Common myeloid progenitor, CD34-positive (primary cell): ENCODE measurements at regions not wholly inside any gene's neighbourhood (a gene's known extent, or its start where the extent isn't known, plus 50 kb on each side); places are given as distances from the start of the nearest gene placed in this dataset.

Experiments
- CTCF ChIA-PET: fragments of 350-600 bp; sonication (Branson Sonifier 250); formaldehyde crosslinking; loops from one replicate; lab custom pipeline; 2021; ENCODE audit warnings: antibody characterized with exemption; lab: Charles Lee
- POLR2A ChIA-PET: fragments of 350-600 bp; sonication (Branson Sonifier 250); formaldehyde crosslinking; loops from one replicate; lab custom pipeline; 2021; ENCODE audit warnings: antibody characterized with exemption; lab: Charles Lee
- DNase-seq, 3 donors: peaks; one replicate each; pipeline versions ENCODE4 v3.0.0 to v3.0.0-alpha.2; 2013
- H3K27ac ChIP-seq, 2 experiments: 1 replicate in 1 of 2; 2 replicates in 1 of 2; pipeline ENCODE4 v1.7.0; 2013; ENCODE audit warnings: inconsistent platforms in 2 of 2, low read length in 2 of 2, mild to moderate bottlenecking in 2 of 2, low read depth in 1 of 2, moderate library complexity in 1 of 2; ENCODE audit not compliant: severe bottlenecking in 2 of 2, insufficient read depth in 1 of 2, poor library complexity in 1 of 2
- H3K27me3 ChIP-seq, 5 experiments: replicated peaks in 2 of 5; 1 replicate in 3 of 5; 2 replicates in 2 of 5; pipeline versions ENCODE4 v1.6.1 to v1.7.0; 2013; ENCODE audit warnings: low read length in 4 of 5, mild to moderate bottlenecking in 2 of 5, moderate library complexity in 2 of 5, inconsistent platforms in 1 of 5; ENCODE audit not compliant: insufficient read depth in 5 of 5, control insufficient read depth in 4 of 5
- H3K36me3 ChIP-seq, 4 experiments: 1 replicate in 2 of 4; 2 replicates in 2 of 4; pipeline versions ENCODE4 v1.6.1 to v1.7.0; 2013; ENCODE audit warnings: low read length in 3 of 4, control low read depth in 1 of 4, mild to moderate bottlenecking in 1 of 4; ENCODE audit not compliant: control insufficient read depth in 4 of 4, insufficient read depth in 4 of 4
- H3K4me1 ChIP-seq, 4 experiments: 1 replicate in 3 of 4; 2 replicates in 1 of 4; pipeline versions ENCODE4 v1.6.1 to v1.7.1; 2013; ENCODE audit warnings: low read length in 3 of 4, mild to moderate bottlenecking in 3 of 4, control low read depth in 1 of 4, inconsistent platforms in 1 of 4, moderate library complexity in 1 of 4; ENCODE audit not compliant: control insufficient read depth in 4 of 4, insufficient read depth in 4 of 4; ENCODE audit errors: control extremely low read depth in 1 of 4
- H3K4me3 ChIP-seq, 7 experiments: 1 replicate in 4 of 7; 2 replicates in 3 of 7; pipeline versions ENCODE4 v1.5.1 to v1.7.0; 2013; ENCODE audit warnings: mild to moderate bottlenecking in 7 of 7, low read length in 6 of 7, moderate library complexity in 6 of 7, inconsistent platforms in 2 of 7, low read depth in 2 of 7, control low read depth in 1 of 7; ENCODE audit not compliant: insufficient read depth in 4 of 7, control insufficient read depth in 1 of 7; ENCODE audit errors: extremely low read depth in 1 of 7
- H3K9me3 ChIP-seq, 5 experiments: 1 replicate in 4 of 5; 2 replicates in 1 of 5; pipeline versions ENCODE4 v1.6.1 to v1.7.1; 2013; ENCODE audit warnings: low read length in 4 of 5, mild to moderate bottlenecking in 2 of 5, inconsistent platforms in 1 of 5, low read depth in 1 of 5, moderate library complexity in 1 of 5; ENCODE audit not compliant: control insufficient read depth in 4 of 5, insufficient read depth in 2 of 5; ENCODE audit errors: control extremely low read depth in 1 of 5
- WGBS: methylation state at CpG from one replicate; pipeline ENCODE4 v1.1.5; 2013; ENCODE audit not compliant: insufficient coverage; 5-methylcytosine and 5-hydroxymethylcytosine counted together

DNA sequence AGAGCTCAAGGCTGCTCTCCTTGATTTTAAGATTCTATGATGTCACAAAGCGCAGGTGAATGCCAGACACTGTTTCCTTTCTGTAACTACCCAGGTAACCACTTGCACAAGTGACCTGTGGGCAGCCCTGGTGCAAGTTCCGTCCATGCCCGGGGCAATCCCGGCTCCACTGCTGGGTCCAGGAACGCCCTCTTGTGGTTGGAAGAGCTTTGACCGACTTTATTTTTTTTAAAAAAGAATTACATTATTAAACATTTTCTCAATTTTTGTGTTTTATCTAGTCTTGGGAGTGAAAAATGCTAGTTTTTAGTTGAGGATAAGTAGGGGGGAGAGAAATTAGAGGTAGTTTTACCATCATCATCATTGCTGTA lies 695.2 kb downstream of the QKI start:
- peaks cover 0 to 3% (median 0%) of the 10 kb centered on the region in 5 experiments for H3K9me3 ChIP-seq
- H3K36me3 ChIP-seq = no peaks in the 10 kb centered on the region
- ChIA-PET CTCF (interaction anchor here (0.6 to 1.9 kb wide), 9 partner anchors 11 to 698 kb away, joined by 3 to 7 read pairs (median 4); no protein-coding TSS in a partner anchor), POLR2A (interaction anchor here (0.7 kb wide), 1 partner anchor 442 kb away, joined by 3 read pairs; no protein-coding TSS in a partner anchor)
- H3K27me3 ChIP-seq = peaks cover 0 to 5% (median 0%) of the 10 kb centered on the region in 5 experiments
- peak in 2 of 3 donors; percentile 26 to 30 for DNase-seq
- peak overlapping the region in 3 of 7 experiments; percentile 28 to 71 (median 30) for H3K4me3 ChIP-seq
- peaks cover 0 to 17% (median 14%) of the 10 kb centered on the region in 4 experiments for H3K4me1 ChIP-seq
- no peak overlapping the region for H3K27ac ChIP-seq
- 36% methylated on average over 3 of the region's 6 CpGs for WGBS

DNA sequence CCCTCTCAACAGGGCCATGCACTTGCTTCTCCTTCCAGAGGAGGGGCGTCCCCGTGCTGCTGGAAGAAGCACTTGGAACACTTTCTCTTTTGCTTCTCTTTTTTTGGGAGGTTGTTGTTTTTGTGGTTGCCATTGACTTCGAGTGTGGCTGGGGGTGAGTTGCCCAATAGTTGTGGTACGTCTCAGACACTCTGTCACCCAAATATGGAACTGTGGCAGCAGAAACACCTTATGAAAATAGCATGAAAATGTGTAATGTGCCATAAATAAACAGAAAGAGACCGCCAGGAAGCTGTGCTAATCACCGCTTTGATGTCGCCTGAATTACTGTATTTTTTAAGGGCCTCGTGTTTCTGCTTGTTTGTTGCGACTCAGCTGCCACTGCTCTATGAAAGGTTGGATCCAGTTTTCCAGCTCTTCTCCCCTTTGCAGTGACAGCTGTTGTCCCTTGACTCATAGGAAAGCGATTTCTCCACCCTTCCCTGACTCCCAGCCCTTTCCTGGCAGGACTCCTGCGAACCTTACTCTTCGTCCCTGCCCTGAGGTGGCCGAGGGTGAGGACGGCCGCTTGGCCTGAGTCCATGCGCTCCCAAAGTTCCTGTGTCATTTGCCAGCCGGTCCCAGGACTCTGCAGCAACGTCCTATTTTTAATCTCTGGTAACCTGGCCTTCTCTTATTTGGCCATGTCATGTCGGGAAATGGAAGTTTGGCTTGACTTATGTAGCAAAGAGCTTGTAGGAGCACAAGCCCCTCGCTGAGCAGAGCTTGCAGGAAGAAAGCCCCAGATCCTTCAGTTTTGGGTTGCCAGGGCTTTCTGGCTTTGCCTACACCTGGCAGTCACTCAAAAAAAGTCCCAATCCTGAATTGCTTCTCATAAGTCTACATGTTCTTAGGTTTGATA lies 694.6 kb downstream of the QKI start:
- POLR2A ChIA-PET = interaction anchor here (0.7 kb wide), 1 partner anchor 441 kb away, joined by 3 read pairs; no protein-coding TSS in a partner anchor
- peaks cover 0 to 17% (median 14%) of the 10 kb centered on the region in 4 experiments for H3K4me1 ChIP-seq
- 28% methylated on average over 15 of the region's 20 CpGs for WGBS
- CTCF ChIA-PET = interaction anchor here (0.6 to 1.9 kb wide), 9 partner anchors 10 to 697 kb away, joined by 3 to 7 read pairs (median 4); no protein-coding TSS in a partner anchor
- peak; percentile 90 to 98 (median 97) for DNase-seq
- no peaks in the 10 kb centered on the region for H3K36me3 ChIP-seq
- H3K4me3 ChIP-seq = peak overlapping the region in 4 of 7 experiments; percentile 11 to 71 (median 29)
- no peak overlapping the region for H3K27ac ChIP-seq
- peaks cover 0 to 5% (median 0%) of the 10 kb centered on the region in 5 experiments for H3K27me3 ChIP-seq
- H3K9me3 ChIP-seq = peaks cover 0 to 3% (median 0%) of the 10 kb centered on the region in 5 experiments

DNA sequence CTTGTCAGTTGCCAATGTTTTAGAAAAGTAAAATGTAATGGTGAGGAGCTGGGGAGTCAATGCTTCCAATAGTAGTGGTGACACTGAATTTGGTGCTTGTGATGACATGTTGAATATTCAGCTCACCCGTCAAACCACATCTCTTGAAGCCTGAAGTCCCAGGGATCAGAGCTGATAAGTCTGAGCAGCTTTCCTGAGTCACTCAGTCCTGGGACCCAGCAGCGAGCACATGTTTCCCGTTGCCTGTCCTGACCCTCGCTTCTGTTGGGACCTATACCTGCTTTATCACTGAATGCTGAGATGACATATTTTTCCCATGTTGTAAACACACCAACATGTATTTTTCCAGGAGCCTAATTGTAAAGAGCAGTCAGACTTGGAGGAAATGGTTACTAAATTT lies 693.6 kb downstream of the QKI start:
- ChIA-PET CTCF (no interaction called here), POLR2A (no interaction called here)
- Histone ChIP-seq H3K36me3 (no peaks in the 10 kb centered on the region), H3K4me1 (peaks cover 0 to 17% (median 14%) of the 10 kb centered on the region in 4 experiments), H3K4me3 (no peak overlapping the region), H3K27ac (no peak overlapping the region), H3K27me3 (peaks cover 0 to 5% (median 0%) of the 10 kb centered on the region in 5 experiments), H3K9me3 (no peaks in the 10 kb centered on the region)
- 46% methylated on average over 4 of the region's 4 CpGs for WGBS
- DNase-seq = no peak

DNA sequence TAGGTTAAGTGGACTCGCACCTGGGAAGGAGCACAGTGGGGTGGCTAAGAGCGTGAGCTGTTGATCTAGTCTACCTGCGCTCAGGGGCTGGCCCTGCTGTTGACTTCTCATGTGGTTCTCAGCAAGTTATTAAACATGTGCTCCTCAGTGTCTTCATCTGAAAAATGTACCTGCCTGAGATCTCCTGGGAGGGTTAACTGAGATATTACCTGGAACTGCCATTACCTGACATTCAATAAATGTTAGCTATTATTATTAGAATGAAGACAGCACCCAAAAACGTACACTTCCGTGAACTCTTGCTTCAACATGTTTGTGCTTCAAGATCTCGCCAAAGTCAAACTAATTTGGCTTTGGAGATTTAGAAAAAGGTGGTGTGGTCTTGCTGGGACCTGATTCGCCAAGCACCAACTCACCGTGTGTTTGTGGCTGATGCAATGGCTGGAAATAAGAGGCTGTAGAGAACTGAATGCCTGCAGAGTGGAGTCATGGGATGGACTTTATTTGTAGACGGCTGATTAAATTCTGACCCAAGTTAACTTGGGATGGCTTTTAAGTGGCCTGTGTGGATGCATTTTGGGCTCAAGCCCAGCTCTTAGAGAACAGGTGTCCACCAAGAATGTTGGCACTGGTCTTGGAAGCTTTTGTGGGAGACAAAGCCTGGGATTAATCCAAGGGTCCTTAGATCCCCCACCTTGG lies 692.9 kb downstream of the QKI start:
- H3K27ac ChIP-seq = no peak overlapping the region

DNA sequence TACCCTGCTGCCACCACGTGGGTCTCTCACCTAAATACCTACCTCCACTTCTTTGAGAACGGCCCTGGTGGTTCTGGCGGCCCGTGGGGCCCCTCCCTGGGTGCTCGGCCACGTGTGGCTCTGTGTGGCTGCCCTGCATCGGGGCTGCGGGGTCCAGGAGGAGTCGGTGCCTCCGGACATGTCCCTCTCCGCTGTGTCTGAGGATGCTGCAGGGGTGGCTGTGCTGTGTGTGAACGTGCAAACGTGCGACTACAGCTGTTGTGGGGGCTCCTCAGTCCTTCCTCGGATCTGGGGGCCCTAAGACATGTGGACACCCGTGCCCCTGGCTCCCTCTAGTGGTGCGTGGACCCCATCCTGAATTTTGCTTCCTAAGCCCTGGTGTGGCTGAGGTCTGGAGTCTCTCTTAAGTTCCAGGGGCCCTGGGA lies 691.8 kb downstream of the QKI start:
- CTCF ChIA-PET = interaction anchor here (0.6 to 1.0 kb wide), 3 partner anchors 8 to 105 kb away, joined by 3 read pairs; no protein-coding TSS in a partner anchor

More for the DNA sequence above, 692.9 kb downstream of the QKI start:
- Histone ChIP-seq H3K9me3 (no peaks in the 10 kb centered on the region), H3K36me3 (no peaks in the 10 kb centered on the region), H3K27me3 (peaks cover 0 to 5% (median 0%) of the 10 kb centered on the region in 5 experiments), H3K4me3 (no peak overlapping the region), H3K4me1 (peaks cover 0 to 17% (median 14%) of the 10 kb centered on the region in 4 experiments)
- DNase-seq = no peak
- ChIA-PET POLR2A (interaction anchor here (0.6 kb wide), 1 partner anchor 566 kb away, joined by 3 read pairs; no protein-coding TSS in a partner anchor), CTCF (interaction anchor here (1.0 kb wide), 1 partner anchor 104 kb away, joined by 3 read pairs; no protein-coding TSS in a partner anchor)
- WGBS = 99% methylated on average over 7 of the region's 9 CpGs

DNA sequence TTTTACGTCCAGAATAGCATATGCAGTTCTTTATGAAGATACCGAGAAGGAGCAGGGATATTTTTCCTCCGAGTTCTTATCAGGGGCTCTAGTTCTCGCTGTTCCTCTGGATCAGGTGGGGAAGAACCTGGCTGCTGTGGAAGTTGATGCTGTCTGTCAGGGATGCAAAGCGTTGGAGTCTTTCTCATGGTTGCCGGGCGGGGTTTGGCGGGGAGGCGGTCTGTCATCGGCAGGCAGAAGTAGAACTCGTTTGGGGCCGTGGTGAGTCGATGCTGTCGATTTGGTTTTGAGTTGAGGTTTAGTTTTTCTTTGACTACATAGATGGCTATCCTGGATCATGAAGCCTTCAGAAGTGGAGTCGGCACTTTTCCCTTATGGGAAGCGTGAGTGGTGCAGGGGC lies 691.2 kb downstream of the QKI start:
- no peak overlapping the region for H3K4me3 ChIP-seq
- ChIA-PET POLR2A (no interaction called here), CTCF (interaction anchor here (0.6 to 0.8 kb wide), 2 partner anchors 8 to 11 kb away, joined by 3 read pairs; no protein-coding TSS in a partner anchor)
- no peak overlapping the region for H3K27ac ChIP-seq
- 97% methylated on average over 12 of the region's 16 CpGs for WGBS
- peaks cover 0 to 17% (median 14%) of the 10 kb centered on the region in 4 experiments for H3K4me1 ChIP-seq
- DNase-seq = no peak
- H3K27me3 ChIP-seq = peaks cover 0 to 5% (median 0%) of the 10 kb centered on the region in 5 experiments
- no peaks in the 10 kb centered on the region for H3K9me3 ChIP-seq
- no peaks in the 10 kb centered on the region for H3K36me3 ChIP-seq

More for the DNA sequence above, 691.8 kb downstream of the QKI start:
- H3K27ac ChIP-seq = no peak overlapping the region
- peak; percentile 40 to 51 (median 48) for DNase-seq
- H3K9me3 ChIP-seq = no peaks in the 10 kb centered on the region
- POLR2A ChIA-PET = no interaction called here
- peaks cover 0 to 5% (median 0%) of the 10 kb centered on the region in 5 experiments for H3K27me3 ChIP-seq
- H3K36me3 ChIP-seq = no peaks in the 10 kb centered on the region
- H3K4me1 ChIP-seq = peaks cover 0 to 17% (median 14%) of the 10 kb centered on the region in 4 experiments
- H3K4me3 ChIP-seq = no peak overlapping the region
- 73% methylated on average over 17 of the region's 17 CpGs for WGBS
